Chondrocyte (in vitro differentiated cells): ENCODE measurements at regions not wholly inside any gene's neighbourhood (a gene's known extent, or its start where the extent isn't known, plus 50 kb on each side); places are given as distances from the start of the nearest gene placed in this dataset.

Experiments used
- DNase-seq: peaks from one replicate; pipeline ENCODE4 v3.0.0; 2021; ENCODE audit warnings: mixed read lengths, low spot score
- H3K27ac Mint-ChIP-seq: one replicate; pipeline ENCODE4 v1.8.0; 2021; ENCODE audit warnings: mild to moderate bottlenecking, moderate library complexity, mixed read lengths; ENCODE audit not compliant: unreplicated experiment
- H3K27me3 Mint-ChIP-seq: 2 replicates; pipeline ENCODE4 v1.8.0; 2021; ENCODE audit warnings: low read depth, mixed read lengths
- H3K36me3 Mint-ChIP-seq: 2 replicates; pipeline ENCODE4 v1.8.0; 2021; ENCODE audit warnings: low read depth, mixed read lengths
- H3K4me1 Mint-ChIP-seq: 2 replicates; pipeline ENCODE4 v1.8.0; 2021; ENCODE audit warnings: low read depth, mild to moderate bottlenecking, mixed read lengths
- H3K4me3 Mint-ChIP-seq: one replicate; pipeline ENCODE4 v1.8.0; 2021; ENCODE audit warnings: mild to moderate bottlenecking, moderate library complexity, mixed read lengths; ENCODE audit not compliant: unreplicated experiment
- H3K9me3 Mint-ChIP-seq: 2 replicates; pipeline ENCODE4 v1.8.0; 2021; ENCODE audit warnings: low read depth, mixed read lengths
- TF ChIP-seq, protein P1 (sequence below): fragments of 200-600 bp; sonication (generic); IDR thresholded peaks from 2 replicates; pipeline ENCODE4 v1.5.0; 2021; ENCODE audit warnings: antibody characterized with exemption, mild to moderate bottlenecking, moderate library complexity

DNA sequence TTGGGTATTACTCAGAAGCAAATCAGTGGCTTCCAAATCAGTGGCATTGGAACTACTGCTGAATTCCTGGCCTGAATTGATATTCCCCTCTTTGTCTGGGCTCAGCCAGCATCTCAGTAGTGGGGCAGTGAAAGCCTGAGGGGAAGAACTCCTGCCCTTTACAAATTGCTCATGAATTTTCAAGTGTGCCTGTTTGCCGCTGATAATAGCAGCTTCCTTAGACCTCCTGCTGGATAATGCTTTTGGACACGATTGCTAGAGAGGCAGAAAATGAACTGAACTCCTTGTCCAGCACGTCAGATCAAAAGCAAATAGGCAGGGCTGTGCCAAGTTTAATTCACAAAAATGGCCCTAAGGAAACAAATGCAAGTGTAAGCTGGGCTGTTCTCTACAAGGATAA lies 91.3 kb upstream of the GZMB start:
- TF ChIP-seq, protein P1, sequence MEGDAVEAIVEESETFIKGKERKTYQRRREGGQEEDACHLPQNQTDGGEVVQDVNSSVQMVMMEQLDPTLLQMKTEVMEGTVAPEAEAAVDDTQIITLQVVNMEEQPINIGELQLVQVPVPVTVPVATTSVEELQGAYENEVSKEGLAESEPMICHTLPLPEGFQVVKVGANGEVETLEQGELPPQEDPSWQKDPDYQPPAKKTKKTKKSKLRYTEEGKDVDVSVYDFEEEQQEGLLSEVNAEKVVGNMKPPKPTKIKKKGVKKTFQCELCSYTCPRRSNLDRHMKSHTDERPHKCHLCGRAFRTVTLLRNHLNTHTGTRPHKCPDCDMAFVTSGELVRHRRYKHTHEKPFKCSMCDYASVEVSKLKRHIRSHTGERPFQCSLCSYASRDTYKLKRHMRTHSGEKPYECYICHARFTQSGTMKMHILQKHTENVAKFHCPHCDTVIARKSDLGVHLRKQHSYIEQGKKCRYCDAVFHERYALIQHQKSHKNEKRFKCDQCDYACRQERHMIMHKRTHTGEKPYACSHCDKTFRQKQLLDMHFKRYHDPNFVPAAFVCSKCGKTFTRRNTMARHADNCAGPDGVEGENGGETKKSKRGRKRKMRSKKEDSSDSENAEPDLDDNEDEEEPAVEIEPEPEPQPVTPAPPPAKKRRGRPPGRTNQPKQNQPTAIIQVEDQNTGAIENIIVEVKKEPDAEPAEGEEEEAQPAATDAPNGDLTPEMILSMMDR, result no peak
- Mint-ChIP-seq H3K4me3 (no peak overlapping the region), H3K27ac (no peak overlapping the region), H3K36me3 (no peaks in the 10 kb centered on the region), H3K27me3 (peaks cover 14% of the 10 kb centered on the region), H3K4me1 (no peaks in the 10 kb centered on the region), H3K9me3 (peaks cover 16% of the 10 kb centered on the region)
- DNase-seq, result no peak

DNA sequence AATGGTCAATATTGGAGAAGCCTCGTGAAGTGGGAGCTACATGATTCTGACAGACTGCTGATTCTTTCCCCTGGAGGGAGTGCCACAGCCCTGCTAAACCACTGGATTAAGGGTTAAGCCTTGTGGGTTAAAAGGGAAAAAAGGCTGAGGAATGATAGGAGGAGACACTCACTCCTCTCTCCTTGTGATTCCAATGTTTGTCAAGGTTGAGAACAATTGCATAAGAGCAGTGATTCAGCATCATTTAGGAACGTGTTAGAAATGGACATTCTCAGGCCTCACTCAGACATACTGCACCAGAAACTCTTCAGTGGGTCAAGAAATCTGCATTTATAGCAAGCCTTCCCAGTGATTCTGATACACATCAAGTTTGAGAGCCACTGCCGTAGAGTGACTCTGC lies 87.8 kb upstream of the GZMB start:
- no peaks in the 10 kb centered on the region for H3K9me3 Mint-ChIP-seq

DNA sequence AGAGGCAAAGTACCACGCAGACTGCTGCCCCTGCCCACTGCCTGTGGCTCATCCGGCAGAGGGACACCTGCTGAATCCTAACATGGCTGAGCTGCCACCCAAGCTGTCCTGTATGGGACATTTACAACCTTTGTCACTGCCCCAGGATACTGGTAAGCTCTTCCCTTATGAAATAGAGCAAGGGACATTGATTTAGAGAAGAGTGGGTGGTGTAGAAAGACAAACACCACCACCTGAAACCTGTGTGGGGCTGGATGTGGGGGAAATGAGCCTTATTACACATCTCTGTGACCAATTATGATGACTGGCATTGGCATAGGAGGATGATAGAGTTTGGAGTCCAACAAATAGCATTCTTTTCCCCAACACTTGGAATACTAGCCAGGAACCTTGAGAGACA lies 81.2 kb upstream of the GZMB start:
- TF ChIP-seq, protein P1, result no peak

More for the DNA sequence above, 87.8 kb upstream of the GZMB start:
- Mint-ChIP-seq H3K4me1 (no peaks in the 10 kb centered on the region), H3K36me3 (no peaks in the 10 kb centered on the region), H3K4me3 (no peak overlapping the region), H3K27me3 (peaks cover 11% of the 10 kb centered on the region), H3K27ac (no peak overlapping the region)
- no peak for DNase-seq
- TF ChIP-seq, protein P1, result no peak

DNA sequence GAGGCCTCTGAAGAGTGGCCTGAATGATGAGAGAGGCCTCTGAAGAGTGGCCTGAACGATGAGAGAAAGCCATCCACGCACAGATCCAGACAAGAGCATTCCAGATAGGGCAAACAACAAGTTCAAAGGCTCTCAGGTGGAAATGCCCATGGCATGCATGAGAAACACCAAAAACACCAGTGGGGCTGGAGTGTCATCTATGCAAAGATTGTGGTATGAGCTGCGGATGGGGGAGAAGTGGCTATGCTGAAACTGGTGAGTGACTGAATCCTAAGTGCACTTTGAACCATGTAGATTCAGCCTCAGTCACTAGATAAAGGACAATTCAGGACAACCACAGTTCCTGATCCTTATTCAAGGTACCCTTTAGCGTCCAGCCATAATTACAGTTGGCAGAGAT lies 79.4 kb upstream of the GZMB start:
- H3K36me3 Mint-ChIP-seq, result no peaks in the 10 kb centered on the region
- no peak for DNase-seq
- no peaks in the 10 kb centered on the region for H3K9me3 Mint-ChIP-seq
- H3K4me3 Mint-ChIP-seq, result no peak overlapping the region
- no peak overlapping the region for H3K27ac Mint-ChIP-seq
- TF ChIP-seq, protein P1, result no peak
- H3K4me1 Mint-ChIP-seq, result no peaks in the 10 kb centered on the region
- H3K27me3 Mint-ChIP-seq, result peaks cover 11% of the 10 kb centered on the region

More for the DNA sequence above, 81.2 kb upstream of the GZMB start:
- H3K36me3 Mint-ChIP-seq, result no peaks in the 10 kb centered on the region
- H3K4me1 Mint-ChIP-seq, result no peaks in the 10 kb centered on the region
- H3K4me3 Mint-ChIP-seq, result no peak overlapping the region
- no peaks in the 10 kb centered on the region for H3K9me3 Mint-ChIP-seq
- DNase-seq, result no peak
- no peak overlapping the region for H3K27ac Mint-ChIP-seq
- peaks cover 10% of the 10 kb centered on the region for H3K27me3 Mint-ChIP-seq

DNA sequence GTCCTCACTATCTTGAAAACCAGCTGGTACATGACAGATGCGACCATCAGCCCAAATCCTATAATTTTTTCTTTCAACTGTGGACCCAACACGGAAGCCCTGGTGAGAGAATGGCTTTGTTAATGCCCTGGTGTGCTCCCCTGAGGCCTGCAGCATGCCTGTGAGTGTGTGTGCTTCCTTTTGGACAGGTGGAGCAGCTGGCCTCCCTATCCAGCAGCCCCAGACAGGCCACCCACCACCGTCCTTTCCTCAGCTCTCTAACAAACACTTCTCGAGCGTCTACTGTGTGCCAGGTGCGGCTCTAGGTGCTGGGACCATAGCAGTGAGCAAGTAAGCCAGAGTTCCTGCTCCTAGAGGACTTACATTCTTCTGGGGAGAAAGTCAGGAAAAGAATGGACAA lies 78.9 kb upstream of the GZMB start:
- DNase-seq, result no peak
- H3K36me3 Mint-ChIP-seq, result no peaks in the 10 kb centered on the region
- H3K9me3 Mint-ChIP-seq, result no peaks in the 10 kb centered on the region
- H3K4me3 Mint-ChIP-seq, result no peak overlapping the region
- TF ChIP-seq, protein P1, result no peak
- H3K27ac Mint-ChIP-seq, result no peak overlapping the region
- peaks cover 11% of the 10 kb centered on the region for H3K27me3 Mint-ChIP-seq
- no peaks in the 10 kb centered on the region for H3K4me1 Mint-ChIP-seq
